Left lobe of liver (tissue), 2 donors: ENCODE measurements at regions not wholly inside any gene's neighbourhood (a gene's known extent, or its start where the extent isn't known, plus 50 kb on each side); places are given as distances from the start of the nearest gene placed in this dataset.
"Not testable (repeated sequence)": the region's sequence is repeated elsewhere in the genome, so short reads cannot be mapped to it uniquely, and the experiment has no call there.

Experiments used
- ATAC-seq: fragments of 200-7000 bp; cut with Tn5 transposase; one replicate; pipeline ENCODE4 v1.9.1; 2020; ENCODE audit warnings: mild to moderate bottlenecking, moderate library complexity
- DNase-seq: peaks from one replicate; pipeline ENCODE4 v3.0.0-alpha.2; 2020; ENCODE audit warnings: low spot score
- donor health status: DM: no; HTN: no; CAD: no; lungs with moderate emphysema.
- donor health status: DM: no; HTN: yes; CAD: no.

DNA sequence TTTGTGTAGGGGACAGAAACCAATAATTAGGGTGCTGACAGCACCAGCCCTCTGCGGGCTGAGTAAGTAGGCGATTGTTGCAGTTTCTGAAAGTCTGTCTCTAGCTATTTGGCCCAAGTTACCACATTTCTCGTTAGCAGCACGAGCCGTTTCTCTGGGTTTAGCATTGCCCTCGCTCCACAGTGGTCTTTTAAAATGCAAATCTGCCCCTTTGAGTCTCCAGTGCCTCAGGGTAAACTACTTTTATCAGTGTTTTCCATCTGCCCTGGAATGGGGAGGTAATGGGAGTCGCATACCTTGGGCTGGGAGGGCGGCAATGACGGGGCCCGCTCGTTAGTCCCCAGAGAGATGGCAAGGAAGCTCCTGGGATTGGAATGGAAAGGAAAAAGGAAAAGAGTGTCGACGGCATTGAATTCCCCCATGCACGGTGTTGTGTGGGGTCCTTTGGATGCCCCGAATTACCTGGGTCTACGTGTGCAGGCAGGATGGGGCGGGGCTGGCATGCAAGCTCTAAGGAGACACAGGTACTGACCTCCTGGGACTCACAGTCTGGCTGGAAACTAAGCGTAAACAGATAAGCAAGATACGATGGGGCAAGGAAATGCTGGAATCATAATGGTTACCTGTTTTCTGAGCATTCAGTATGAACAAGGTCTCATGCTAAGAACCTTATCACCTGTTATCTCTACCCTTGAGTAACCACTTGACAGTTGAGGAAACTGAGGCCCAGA is 131.8 kb upstream of the MAP1LC3B2 start:
- DNase-seq: no peak

DNA sequence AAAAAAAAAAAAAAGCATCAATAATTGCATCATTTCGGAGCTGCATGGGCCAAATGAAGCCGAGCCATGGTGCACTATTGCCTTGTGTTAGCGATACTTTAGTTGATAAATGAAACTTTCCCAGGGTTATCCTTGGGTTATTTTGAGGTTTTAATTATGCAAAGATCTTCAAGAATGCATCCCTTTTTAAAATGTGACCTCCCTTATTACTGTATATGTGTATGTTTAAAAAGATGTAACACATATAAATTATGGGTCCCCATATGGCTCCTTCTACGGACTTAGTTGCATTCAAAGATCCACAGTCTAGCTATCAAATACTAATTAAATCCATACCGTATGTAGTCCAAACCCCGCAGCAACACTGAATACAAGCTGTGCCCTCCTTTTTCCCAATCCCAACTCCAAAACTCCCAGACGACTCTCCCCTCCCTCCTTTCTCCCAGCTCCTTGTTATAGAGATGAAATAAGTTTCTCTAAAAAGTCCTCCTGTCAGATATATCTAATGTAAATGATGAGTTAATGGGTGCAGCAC is 129.3 kb upstream of the MAP1LC3B2 start:
- DNase-seq (no peak), ATAC-seq (no peak)

More for the DNA sequence above, 131.8 kb upstream of the MAP1LC3B2 start:
- no peak for ATAC-seq

DNA sequence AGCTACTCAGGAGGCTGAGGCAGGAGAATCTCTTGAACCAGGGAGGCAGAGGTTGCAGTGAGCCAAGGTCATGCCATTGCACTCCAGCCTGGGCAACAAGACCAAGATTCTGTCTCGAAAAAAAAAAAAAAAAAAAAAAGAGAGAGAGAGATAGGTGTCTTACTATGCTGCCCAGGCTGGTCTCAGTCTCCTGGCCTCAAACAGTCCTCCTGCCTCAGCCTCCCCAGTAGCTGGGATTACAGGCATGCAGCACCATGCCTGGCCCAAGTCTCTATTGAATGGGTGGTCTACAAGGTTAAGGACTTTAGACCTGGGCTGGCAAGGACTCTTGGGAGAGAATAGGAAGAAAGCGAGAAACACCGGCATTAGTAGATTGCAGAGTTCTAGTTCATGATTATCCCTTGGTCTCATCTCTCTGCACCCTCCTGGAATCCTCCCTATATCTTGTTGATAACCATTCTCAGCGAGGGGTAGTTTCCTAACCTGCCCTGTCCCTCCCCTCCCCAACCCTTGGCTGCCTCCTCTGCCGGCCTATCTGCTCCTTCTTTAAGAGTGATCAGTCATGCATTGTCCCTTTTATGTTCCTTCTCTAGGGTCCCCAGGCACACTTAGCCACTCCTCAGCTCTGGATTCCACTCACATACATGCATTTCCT is 128.1 kb upstream of the MAP1LC3B2 start:
- ATAC-seq (no peak), DNase-seq (no peak)

DNA sequence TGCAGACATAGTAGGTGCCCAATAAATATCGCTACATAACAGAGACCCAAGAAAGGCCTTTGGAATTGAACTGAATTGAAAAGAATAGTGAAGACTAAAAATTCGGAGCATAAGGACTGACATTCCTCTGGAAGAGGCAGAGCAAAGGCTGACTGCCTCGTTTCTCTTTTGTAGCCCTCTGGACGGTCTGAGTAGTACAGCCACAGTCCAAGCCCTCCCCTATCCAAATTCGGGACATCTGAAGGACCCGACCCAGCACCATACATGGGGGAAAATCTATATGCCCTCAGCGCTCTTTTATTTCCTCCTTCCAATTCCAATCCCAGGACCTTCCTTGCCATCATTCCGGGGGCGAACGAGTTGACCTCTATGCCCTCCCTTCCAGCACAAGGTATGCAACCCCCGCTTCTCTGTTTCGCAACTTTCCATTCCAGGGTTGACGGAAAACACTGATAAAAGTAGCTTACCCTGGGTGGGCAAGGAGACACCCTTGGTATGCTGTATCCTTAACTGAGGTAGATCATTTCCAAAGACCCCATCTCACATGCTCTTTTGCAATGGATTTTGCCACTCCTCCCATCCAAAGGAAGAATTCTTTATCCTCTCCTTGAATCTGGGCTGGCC is 127.4 kb upstream of the MAP1LC3B2 start:
- no peak for DNase-seq
- ATAC-seq: no peak

DNA sequence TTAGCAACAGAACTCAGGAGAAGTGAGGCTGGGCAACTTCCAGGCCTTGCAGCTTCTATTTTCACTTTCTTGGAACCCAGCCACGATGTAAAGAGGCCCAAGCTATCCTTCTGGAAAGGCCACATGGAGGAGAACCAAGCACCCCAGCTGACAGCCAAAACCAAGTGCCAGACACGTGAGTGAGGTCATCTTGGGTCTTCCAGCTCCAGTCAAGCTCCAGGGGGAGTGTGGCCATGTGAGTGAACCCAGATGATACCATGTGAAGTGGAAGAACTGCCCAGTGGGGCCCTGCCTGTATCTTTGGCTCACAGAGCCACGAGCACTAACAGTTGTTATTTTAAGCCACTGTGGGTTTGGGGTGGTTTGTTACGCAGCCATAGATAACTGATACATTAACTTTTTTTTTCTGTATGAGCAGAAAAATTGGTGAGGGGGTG is 126.8 kb upstream of the MAP1LC3B2 start:
- DNase-seq: no peak
- ATAC-seq: no peak

DNA sequence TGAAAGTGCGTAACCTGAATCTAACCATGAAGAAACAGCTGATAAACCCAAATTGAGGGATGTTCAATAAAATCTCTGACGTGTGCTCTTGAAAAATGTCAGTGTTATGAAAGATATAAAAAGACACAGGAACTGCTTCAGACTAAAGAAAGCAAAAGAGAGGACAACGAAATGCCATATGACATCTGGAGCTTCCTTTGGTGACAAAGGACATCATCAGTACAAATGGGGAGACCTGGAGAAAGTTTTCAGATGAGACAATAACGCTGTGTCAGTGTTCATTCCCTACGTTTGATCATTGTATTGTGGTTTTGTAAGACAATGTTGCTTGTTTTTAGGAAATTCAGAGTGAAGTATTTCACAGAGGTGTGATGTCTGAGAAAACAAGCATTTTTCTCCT is 125.9 kb upstream of the MAP1LC3B2 start:
- DNase-seq: no peak
- ATAC-seq: no peak

DNA sequence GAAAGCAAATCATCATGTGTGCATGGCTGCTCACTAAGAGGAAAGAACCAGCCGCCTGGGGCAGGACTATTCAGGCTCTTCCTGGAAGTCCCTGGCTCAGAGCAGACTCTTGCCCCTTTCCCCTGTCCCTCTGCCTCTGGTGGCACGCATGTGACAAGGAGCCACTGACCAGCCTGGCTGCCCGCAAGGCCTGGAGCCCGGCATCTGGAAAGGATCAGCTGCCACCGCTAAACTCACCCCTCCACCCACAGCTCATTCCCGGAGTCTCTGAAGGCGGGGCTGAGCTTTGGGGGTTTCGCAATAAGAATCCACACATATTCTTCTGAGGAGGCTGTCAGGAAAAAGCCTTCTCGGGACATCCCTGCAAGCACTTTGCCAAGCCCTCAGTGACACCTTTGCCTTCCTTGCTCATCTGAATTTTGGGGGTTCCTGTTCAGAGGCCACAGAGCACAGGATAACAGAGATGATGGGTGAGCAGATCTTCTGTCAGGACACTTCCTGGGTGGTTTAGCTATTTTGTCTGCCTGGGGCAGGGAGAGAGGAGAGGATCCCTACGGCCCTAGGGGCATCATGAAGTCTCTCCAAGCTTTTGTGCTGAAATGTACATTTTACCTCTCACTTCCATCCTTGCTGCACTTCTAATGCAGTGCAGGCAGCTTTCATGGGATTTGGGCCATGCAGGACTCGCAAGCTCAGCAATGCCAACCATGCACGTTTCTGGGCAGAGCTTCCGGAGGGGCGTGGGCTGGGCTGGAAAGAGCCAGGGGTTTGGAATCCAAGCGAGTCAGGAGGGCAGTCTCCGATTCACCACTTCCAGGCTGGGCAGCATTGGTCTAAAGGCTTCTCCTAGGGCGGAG is 124.8 kb upstream of the MAP1LC3B2 start:
- DNase-seq (peak; percentile 79), ATAC-seq (peak; percentile 76)

DNA sequence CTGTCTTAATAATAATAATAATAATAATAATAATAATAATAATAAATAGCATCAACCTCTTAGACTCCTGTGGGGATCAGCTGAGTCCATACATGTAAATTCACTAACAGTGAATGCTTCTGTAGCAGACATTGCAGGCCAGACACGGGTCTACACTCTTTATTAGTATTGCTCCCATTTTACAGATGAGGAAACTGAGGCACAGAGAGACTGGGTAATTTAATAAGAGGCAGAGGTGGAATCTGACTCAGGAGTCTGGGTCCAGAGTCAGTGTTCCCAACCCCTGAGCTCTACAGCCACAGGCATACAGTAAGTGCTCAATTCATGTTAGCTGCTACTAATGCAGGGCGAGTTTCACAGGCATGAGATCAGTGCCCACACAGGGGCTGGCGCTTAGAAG is 123.2 kb upstream of the MAP1LC3B2 start:
- peak; percentile 4 for ATAC-seq
- DNase-seq: no peak

DNA sequence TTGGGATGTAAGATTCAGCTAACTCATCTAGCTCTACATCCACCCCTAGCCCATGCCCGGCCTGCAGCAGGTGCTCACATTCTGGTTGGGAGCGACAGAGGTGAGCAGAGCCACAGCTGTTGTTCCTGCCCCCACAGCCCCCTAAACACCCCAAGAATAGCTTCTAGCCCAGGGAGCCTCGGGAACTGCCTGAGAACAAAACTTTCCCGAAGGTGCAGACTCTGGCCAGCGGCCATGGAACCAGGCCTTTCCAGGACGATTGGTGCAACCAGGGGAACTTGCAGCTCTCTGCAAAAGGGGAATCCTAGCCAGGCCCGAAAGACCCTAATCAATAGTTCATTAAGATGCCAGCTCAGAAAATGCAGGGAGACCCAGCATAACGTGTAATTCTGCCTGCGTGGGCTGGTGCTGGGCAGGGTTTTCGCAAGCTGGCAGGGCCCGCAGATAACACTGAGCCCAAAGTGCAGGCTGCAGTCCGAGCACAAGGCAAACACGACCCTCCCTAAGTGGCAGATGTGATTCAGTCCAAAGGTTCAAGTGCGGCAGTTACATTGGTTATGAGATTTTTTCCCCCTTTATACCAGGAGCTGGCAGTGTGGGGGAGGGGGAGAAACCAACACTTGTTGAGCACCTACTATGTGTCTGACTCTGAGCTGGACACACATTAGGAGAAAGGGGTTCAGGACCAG is 122.5 kb upstream of the MAP1LC3B2 start:
- ATAC-seq: peak; percentile 86
- peak; percentile 89 for DNase-seq

DNA sequence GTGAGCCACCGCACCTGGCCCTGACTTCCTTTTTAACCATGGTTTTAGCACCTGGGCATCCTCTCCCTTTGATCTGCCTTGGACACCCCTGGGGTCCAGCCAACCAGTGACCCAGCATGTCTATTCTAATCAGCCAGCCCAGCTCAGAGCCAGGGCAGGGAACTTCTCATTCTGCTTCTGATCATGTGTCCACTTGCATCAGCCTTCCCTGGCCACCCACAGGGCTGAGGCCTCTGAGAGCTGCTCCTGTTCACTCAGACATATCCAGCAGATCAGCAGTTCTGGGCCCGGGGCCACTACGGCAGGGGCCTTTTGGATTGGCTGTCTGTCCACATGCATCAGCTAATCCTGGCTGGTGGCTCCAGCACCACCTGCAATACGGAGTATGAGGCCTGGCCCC is 117.9 kb upstream of the MAP1LC3B2 start:
- ATAC-seq (no peak), DNase-seq (no peak)

DNA sequence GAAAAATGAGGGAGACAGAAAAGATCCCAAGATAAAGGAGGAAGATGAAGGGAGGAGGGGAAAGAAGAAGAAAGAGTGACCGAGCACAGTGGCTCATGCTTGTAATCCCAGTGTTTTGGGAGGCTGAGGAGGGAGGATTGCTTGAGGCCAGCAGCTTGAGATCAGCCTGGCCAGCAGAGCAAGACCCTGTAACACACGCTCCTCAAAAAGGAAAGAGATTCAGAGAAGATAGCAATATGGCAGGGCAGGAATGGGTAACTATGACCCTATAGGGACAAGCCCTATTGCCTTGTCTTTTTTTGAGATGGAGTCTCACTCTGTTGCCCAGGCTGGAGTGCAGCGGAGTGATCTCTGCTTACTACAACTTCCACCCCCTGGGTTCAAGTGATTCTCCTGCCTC is 116.9 kb upstream of the MAP1LC3B2 start:
- ATAC-seq (no peak), DNase-seq (no peak)

DNA sequence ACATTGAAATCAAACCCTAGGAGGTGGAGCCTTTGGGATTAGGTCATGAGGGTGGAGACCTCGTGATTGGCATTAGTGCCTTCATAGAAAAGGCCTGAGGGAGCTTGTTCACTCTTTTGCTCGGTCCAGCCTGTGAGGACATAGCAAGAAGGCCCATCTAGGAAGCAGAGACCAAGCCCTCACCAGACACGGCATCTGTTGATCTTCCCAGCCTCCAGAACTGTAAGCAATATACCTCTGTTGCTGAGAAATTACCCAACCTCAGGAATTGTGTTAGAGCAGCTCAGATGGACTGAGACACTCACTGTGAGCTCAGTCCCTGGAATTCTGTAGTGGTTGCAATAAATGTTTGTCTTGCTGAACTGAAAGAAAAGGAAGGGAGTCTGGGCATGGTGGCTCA is 116.2 kb upstream of the MAP1LC3B2 start:
- ATAC-seq (no peak), DNase-seq (no peak)

DNA sequence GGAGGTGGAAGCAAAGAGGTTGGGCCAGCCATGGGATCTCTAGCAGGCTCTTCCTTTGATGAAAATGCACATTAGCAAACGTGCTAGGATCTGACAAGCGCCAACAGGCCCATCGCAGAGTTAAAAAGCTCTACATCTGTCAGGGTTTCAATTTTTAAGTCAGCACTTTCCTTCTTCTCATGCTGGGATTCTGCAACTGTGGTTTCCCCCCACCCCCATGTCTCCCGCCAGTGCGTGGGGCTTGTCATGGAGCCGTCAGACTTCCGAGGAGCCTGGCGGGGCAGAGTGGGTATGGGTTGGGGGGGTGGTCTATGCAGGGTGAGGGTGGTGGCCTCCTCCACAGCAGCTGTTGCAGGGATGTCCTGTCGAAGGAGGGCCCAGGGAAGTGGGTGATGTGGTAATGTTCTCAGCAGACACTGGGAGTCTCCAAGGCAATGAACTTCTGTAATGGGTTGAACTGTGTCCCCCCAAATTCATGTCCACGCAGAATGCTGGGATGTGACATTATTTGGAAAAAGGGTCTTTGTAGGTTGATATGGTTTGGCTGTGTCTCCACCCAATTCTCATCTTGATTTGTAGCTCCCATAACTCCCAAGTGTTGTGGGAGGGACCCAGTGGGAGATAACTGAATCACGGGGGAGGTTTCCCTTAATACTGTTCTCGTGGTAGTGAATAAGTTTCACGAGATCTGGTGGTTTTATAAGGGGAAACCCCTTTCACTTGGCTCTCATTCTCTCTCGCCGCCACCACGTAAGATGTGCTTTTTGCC is 115.2 kb upstream of the MAP1LC3B2 start:
- ATAC-seq: no peak
- no peak for DNase-seq

DNA sequence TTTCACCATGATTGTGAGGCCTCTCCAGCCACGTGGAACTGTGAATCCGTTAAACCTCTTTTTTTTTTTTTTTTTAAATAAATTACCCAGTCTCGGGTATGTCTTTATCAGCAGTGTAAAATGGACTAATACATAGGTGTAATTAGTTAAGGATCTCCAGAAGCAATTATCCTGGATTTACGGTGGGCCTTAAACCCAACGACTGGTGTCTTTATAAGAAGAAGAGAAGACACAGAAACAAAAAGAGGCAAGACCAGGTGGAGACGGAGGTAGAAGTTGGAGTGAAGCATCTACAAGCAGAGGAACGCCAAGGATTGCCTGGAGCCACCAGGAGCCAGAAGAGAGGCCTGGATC is 114.6 kb upstream of the MAP1LC3B2 start:
- DNase-seq: no peak
- no peak for ATAC-seq

DNA sequence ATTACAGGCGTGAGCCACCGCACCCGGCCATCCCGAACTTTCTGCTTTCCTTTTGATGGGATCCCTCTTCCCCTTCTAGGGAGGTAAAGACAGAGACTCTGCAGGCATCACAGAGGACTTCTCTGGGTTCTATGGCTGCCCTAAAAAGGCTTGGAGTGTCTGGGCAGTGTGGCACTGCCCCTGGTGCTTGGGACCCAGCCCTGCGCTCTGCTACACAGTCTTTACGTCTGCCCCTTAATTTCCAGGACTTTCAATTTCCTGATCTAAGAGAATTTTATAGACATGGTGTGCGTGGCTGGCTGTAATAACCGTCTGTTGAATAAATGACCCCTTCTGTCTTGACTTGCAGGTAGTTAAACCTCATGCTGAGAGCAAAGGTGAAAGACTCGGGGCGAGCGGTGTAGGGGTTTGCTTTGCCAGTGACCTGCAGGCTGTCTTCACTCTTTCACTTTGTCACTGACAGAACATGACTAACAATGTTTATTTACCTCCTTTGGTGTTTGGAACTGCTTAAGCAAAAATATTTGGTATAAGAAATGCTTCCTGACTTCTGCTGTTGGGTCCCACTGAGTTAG is 110.9 kb upstream of the MAP1LC3B2 start:
- DNase-seq (no peak), ATAC-seq (peak; percentile 64)

DNA sequence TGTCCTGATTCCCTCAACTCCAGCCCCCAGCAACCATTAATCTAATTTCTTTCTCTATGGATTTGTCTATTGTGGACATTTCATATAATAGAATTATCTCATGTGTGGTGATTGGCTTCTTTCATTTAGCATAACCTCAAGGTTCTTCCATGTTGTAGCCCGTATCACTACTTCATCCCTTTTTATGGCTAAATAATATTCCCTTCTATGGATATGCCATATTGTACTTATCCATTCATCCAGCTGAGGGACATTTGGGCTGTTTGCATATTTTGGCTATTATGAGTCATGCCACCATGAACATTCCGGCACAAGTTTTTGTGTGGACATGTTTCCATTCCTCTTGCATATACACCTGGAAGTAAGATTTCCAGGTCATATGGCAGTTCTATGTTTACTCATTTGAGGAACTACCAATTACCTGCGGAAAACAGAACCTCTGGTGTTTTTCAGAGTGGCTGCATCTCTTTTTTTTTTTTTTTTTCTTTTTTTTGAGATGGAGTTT is 108.7 kb upstream of the MAP1LC3B2 start:
- ATAC-seq (no peak), DNase-seq (no peak)

DNA sequence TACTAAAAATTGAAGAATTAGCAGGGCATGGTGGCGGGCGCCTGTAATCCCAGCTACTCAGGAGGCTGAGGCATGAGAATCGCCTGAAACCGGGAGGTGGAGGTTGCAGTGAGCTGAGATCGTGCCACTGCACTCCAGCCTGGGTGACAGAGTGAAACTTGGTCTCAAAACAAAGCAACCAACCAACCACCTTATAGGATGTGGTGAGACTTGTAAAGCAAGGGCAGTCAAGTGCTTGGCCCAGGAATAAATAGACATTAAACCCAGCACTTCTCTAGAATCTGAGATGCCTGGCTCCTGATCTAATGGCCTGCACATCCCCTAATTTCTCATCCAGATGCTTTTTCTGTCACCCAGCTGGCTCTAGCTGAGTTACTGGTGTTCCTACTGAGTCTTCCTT is 106.2 kb upstream of the MAP1LC3B2 start:
- not testable (repeated sequence) for DNase-seq, ATAC-seq

DNA sequence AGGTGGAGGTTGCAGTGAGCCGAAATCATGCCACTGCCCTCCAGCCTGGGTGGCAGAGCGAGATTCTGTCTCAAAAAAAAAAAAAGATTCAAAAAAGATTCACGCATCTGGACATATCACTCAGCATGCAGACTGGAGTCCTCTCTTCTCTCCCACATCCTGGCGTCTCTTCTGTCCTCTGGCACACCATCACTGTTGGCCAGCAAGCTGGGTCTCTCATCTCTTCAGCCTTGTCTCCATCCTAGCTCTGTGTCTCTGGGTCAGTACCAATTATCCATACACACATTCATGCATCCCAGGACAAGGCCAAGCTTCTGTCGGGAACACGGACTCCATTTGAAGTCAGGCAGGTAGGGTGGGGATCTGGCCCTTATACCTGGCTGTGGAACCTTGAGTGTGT is 105.5 kb upstream of the MAP1LC3B2 start:
- ATAC-seq (no peak), DNase-seq (no peak)

DNA sequence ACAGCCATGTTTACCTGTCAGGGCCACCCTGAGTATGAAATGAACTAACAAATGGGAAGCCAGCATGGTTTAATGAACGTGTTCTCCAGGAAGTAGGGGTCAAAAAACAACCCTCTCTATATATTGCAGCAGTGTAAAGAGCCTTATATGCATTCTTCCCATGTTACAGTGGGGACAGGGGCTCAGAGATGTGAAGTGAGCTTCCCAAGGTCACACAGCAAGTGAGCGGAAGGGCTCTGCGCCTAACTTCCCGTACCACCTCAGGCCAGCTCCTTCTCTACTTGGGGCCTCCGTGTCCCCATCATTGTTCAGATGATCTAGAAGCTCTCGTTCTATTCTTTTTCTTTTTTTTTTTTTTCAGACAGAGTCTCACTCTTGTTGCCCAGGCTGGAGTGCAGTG is 105.1 kb upstream of the MAP1LC3B2 start:
- DNase-seq: no peak
- ATAC-seq: no peak
